Neural cell (in vitro differentiated cells): ENCODE measurements at regions not wholly inside any gene's neighbourhood (a gene's known extent, or its start where the extent isn't known, plus 50 kb on each side); places are given as distances from the start of the nearest gene placed in this dataset.

ENCODE experiments used
- CTCF ChIP-seq: fragments of 450-650 bp; IDR thresholded peaks from 2 replicates; pipeline ENCODE4 v1.5.1; 2014; ENCODE audit warnings: antibody characterized with exemption, mild to moderate bottlenecking, moderate library complexity; ENCODE audit not compliant: poor library complexity, severe bottlenecking
- EP300 ChIP-seq: fragments of 450-650 bp; conservative IDR thresholded peaks from 2 replicates; pipeline ENCODE4 v1.6.1; 2014; ENCODE audit warnings: antibody characterized with exemption, mild to moderate bottlenecking, moderate library complexity; ENCODE audit not compliant: poor library complexity, severe bottlenecking
- EZH2 ChIP-seq: fragments of 200-600, 300-800 bp; shearing (Covaris generic), sonication (generic); IDR thresholded peaks from 2 replicates; pipeline ENCODE4 v1.6.1; 2014; ENCODE audit warnings: antibody characterized with exemption, low read length, borderline replicate concordance, mild to moderate bottlenecking; ENCODE audit not compliant: insufficient read depth, poor library complexity, severe bottlenecking

GRCh38 chr21:43273016-43273707, 104.4 kb downstream of the CRYAA start:
- TF ChIP-seq EZH2 (no peak), CTCF (no peak), EP300 (no peak)
